ENCODE measurements at regions not wholly inside any gene's neighbourhood (a gene's known extent, or its start where the extent isn't known, plus 50 kb on each side); places are given as distances from the start of the nearest gene placed in this dataset.

GRCh38 chr11:93032580-93032979 lies 63.1 kb downstream of the MTNR1B start:
- Histone ChIP-seq H3K9me3 (no peaks in the 10 kb centered on the region), H3K36me3 (no peaks in the 10 kb centered on the region), H3K27me3 (no peaks in the 10 kb centered on the region), H3K27ac (no peak overlapping the region), H3K4me3 (no peak overlapping the region), H3K4me1 (no peaks in the 10 kb centered on the region)
- TF ChIP-seq, protein P1, sequence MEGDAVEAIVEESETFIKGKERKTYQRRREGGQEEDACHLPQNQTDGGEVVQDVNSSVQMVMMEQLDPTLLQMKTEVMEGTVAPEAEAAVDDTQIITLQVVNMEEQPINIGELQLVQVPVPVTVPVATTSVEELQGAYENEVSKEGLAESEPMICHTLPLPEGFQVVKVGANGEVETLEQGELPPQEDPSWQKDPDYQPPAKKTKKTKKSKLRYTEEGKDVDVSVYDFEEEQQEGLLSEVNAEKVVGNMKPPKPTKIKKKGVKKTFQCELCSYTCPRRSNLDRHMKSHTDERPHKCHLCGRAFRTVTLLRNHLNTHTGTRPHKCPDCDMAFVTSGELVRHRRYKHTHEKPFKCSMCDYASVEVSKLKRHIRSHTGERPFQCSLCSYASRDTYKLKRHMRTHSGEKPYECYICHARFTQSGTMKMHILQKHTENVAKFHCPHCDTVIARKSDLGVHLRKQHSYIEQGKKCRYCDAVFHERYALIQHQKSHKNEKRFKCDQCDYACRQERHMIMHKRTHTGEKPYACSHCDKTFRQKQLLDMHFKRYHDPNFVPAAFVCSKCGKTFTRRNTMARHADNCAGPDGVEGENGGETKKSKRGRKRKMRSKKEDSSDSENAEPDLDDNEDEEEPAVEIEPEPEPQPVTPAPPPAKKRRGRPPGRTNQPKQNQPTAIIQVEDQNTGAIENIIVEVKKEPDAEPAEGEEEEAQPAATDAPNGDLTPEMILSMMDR (IDR thresholded peaks at IDR 0.05) = no peak
- no peak for DNase-seq (ENCODE audit: low spot score)

DNA sequence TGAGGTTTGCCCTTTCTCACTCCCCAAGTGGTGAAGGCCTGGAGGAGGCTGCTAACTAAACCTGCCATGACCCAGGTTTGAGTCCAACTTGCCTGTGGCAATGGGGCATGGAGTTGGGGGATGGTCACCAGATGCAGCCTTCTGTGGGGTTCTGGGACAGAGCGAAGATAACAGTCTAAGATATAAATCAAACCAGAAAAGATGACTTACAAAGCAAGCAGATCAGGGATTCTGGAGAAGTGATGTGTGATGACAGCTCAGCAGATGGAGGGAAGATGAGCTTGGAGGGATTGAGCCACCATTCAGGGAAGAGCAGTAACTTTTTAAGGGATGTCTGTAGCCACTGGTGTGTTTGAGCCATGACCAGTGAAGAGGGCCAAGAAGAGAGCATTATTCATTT lies 63.6 kb downstream of the MTNR1B start:
- Histone ChIP-seq H3K9me3 (no peaks in the 10 kb centered on the region), H3K27ac (no peak overlapping the region), H3K36me3 (no peaks in the 10 kb centered on the region), H3K4me1 (no peaks in the 10 kb centered on the region), H3K27me3 (no peaks in the 10 kb centered on the region), H3K4me3 (no peak overlapping the region)
- DNase-seq (ENCODE audit: low spot score) = no peak
- TF ChIP-seq, protein P1 (IDR thresholded peaks at IDR 0.05) = no peak

- H3K36me3 ChIP-seq = no peaks in the 10 kb centered on the region
- H3K4me1 ChIP-seq = no peaks in the 10 kb centered on the region
- TF ChIP-seq, protein P1 (IDR thresholded peaks at IDR 0.05) = no peak
- no peak for DNase-seq (ENCODE audit: low spot score)
- H3K9me3 ChIP-seq = no peaks in the 10 kb centered on the region
- no peak overlapping the region for H3K4me3 ChIP-seq
- no peaks in the 10 kb centered on the region for H3K27me3 ChIP-seq
- H3K27ac ChIP-seq = no peak overlapping the region
Observed at GRCh38 chr11:93034031-93034722, 64.7 kb downstream of the MTNR1B start.

GRCh38 chr11:93034723-93035039 lies 65.2 kb downstream of the MTNR1B start:
- H3K36me3 ChIP-seq = no peaks in the 10 kb centered on the region
- H3K9me3 ChIP-seq = no peaks in the 10 kb centered on the region
- no peak overlapping the region for H3K27ac ChIP-seq
- no peak overlapping the region for H3K4me3 ChIP-seq
- H3K27me3 ChIP-seq = no peaks in the 10 kb centered on the region
- H3K4me1 ChIP-seq = no peaks in the 10 kb centered on the region
- no peak for DNase-seq (ENCODE audit: low spot score)
- TF ChIP-seq, protein P1 (IDR thresholded peaks at IDR 0.05) = no peak

- H3K4me3 ChIP-seq = no peak overlapping the region
- H3K4me1 ChIP-seq = no peaks in the 10 kb centered on the region
- no peaks in the 10 kb centered on the region for H3K9me3 ChIP-seq
- no peaks in the 10 kb centered on the region for H3K27me3 ChIP-seq
- no peak overlapping the region for H3K27ac ChIP-seq
- TF ChIP-seq, protein P1 (IDR thresholded peaks at IDR 0.05) = no peak
- no peaks in the 10 kb centered on the region for H3K36me3 ChIP-seq
- DNase-seq (ENCODE audit: low spot score) = no peak
Observed at GRCh38 chr11:93038521-93038920, 69.1 kb downstream of the MTNR1B start.
